HEK293 (cell line): ENCODE measurements at regions not wholly inside any gene's neighbourhood (a gene's known extent, or its start where the extent isn't known, plus 50 kb on each side); places are given as distances from the start of the nearest gene placed in this dataset.

Experiments
- CTCF ChIP-seq: fragments of 450-650 bp; formaldehyde crosslinking; IDR thresholded peaks from 2 replicates; pipeline ENCODE4 v1.5.1; 2016; ENCODE audit warnings: missing biosample characterization, missing genetic modification characterization
- ELK4 ChIP-seq: IDR thresholded peaks from 2 replicates; pipeline ENCODE4 v1.6.1; 2011; ENCODE audit warnings: mild to moderate bottlenecking, low read depth, low read length, borderline replicate concordance
- KLF10 ChIP-seq: fragments of 450-650 bp; IDR thresholded peaks from 2 replicates; pipeline ENCODE4 v1.5.1; 2018; ENCODE audit warnings: missing biosample characterization, mild to moderate bottlenecking, missing genetic modification characterization
- REST ChIP-seq: fragments of 450-650 bp; formaldehyde crosslinking; IDR thresholded peaks from 2 replicates; pipeline ENCODE4 v1.5.1; 2016; ENCODE audit warnings: missing biosample characterization, missing genetic modification characterization
- ZNF133 ChIP-seq: fragments of 450-650 bp; formaldehyde crosslinking; IDR thresholded peaks from 2 replicates; pipeline ENCODE4 v1.5.1; 2016; ENCODE audit warnings: missing biosample characterization, missing genetic modification characterization
- ZNF311 ChIP-seq: fragments of 450-650 bp; formaldehyde crosslinking; IDR thresholded peaks from 2 replicates; pipeline ENCODE4 v1.5.1; 2017; ENCODE audit warnings: missing biosample characterization, missing genetic modification characterization, borderline replicate concordance
- ZNF324 ChIP-seq: fragments of 450-650 bp; formaldehyde crosslinking; IDR thresholded peaks from 2 replicates; pipeline ENCODE4 v1.5.1; 2016; ENCODE audit warnings: missing biosample characterization, missing genetic modification characterization
- ZNF473 ChIP-seq: fragments of 450-650 bp; formaldehyde crosslinking; IDR thresholded peaks from 2 replicates; pipeline ENCODE4 v1.5.1; 2017; ENCODE audit warnings: missing biosample characterization, missing genetic modification characterization
- ZNF530 ChIP-seq: fragments of 450-650 bp; formaldehyde crosslinking; IDR thresholded peaks from 2 replicates; pipeline ENCODE4 v1.5.1; 2016; ENCODE audit warnings: low read depth, missing biosample characterization, missing genetic modification characterization
- ZNF558 ChIP-seq: fragments of 450-650 bp; formaldehyde crosslinking; IDR thresholded peaks from 2 replicates; pipeline ENCODE4 v1.5.1; 2016; ENCODE audit warnings: missing biosample characterization, missing genetic modification characterization
- ZNF580 ChIP-seq: fragments of 450-650 bp; formaldehyde crosslinking; IDR thresholded peaks from 2 replicates; pipeline ENCODE4 v1.5.1; 2016; ENCODE audit warnings: missing biosample characterization, missing genetic modification characterization

- TF ChIP-seq ELK4 (no peak), ZNF558 (tag by site-specific recombination) (no peak), CTCF (tag by site-specific recombination) (no peak), ZNF324 (tag by site-specific recombination) (no peak), KLF10 (tag by site-specific recombination) (no peak), ZNF580 (no peak), ZNF133 (no peak), ZNF311 (no peak), ZNF530 (no peak), REST (no peak), ZNF473 (no peak)
These were observed 318.9 kb upstream of the ZMIZ1 start for GRCh38 chr10:78749898-78750297.
